HG03039 (cell line): ENCODE measurements at regions not wholly inside any gene's neighbourhood (a gene's known extent, or its start where the extent isn't known, plus 50 kb on each side); places are given as distances from the start of the nearest gene placed in this dataset.

Experiments used
- ATAC-seq: cut with Tn5 transposase; IDR thresholded peaks from one replicate; pipeline ENCODE4 v1.9.1; 2021; ENCODE audit warnings: mild to moderate bottlenecking, moderate library complexity; ENCODE audit not compliant: unreplicated experiment

DNA sequence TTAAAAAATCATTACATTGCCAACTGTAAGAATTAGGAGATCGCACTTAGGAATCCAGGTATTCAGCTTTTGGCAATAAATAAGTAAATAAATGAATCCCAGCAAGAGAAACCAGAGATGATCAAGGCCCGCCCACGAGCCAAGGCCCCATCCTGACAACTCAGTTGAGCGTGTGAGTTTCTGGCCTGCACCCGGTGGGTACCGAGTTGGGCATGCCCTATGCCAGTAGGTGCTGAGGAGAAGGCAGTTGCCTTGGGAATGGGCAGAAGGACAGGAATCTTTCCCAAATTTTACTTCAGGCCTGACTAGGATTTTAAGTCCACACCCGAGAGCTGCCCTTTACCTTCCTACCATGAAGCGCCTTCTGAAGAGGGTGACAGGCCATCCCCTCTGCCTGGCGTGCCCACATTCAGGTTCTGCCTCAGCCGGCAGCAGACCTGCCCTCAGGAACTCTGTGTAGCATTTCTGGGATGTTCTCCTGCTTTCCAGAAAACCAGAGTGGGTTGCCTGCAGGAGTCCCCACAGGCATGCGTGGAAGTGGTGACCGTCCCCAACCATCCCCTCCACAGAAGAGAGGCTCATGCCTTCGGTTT lies 99.3 kb upstream of the ALDH1A3 start:
- ATAC-seq, result no peak

GRCh38 chr15:100781061-100781960 lies 98.3 kb upstream of the ALDH1A3 start:
- no peak for ATAC-seq

- no peak for ATAC-seq
Observed at GRCh38 chr15:100781961-100782530, 97.6 kb upstream of the ALDH1A3 start.

DNA sequence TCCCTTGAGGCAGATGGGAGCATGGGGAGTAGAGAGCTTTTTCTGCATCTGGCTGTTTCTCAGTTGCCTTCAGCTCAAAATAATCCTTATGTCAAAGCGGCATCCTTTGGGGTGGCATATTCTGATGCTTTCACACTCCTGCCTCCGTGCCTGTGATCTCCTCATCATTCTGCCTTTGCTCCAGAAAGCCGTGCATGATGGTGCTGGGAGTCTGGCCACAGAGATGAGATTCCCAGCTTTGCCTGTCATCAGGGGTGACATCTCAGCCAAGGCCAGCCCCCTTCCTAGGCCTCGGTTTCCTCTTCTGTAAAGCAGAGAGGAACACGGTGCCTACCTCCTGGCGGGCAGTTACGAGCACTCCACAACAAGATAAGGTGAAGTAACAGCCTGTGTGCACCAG lies 96.3 kb upstream of the ALDH1A3 start:
- ATAC-seq, result no peak

DNA sequence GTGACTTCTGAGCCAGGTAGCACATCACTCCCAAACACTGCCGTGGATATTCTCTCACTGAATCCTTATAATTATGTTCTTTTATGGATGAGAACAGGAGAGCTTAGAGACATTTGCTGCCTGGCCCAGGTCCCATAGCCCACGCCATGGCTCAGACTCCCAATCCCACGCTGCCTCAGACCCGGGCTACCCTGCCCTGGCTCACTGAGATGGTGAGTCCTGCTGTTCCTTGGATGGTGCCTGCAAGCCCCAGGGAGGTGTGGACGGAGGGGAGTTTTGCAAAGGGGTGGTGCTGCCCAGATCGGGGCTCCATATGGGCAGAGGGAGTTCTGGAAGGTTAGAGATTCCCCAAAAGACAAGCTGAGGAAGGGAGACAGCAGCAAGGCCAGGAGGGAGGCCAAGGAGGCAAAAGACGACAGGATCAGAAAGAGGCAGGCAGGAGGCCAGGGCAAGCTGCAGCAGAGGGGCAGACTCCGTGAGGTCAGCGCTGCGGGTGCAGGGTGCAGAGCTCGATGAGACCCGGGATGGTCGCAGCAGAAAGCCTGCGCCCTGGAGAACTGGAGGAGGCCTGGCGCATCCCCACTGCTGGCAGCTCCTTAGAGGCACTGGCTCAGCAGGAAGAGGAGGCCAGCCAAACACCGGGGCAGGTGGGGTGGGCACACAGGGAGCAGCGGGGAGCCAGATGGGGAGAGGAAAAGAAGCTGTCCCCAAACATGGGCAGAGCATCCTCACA lies 95.7 kb upstream of the ALDH1A3 start:
- ATAC-seq, result no peak

GRCh38 chr15:100784493-100785180 lies 95.0 kb upstream of the ALDH1A3 start:
- no peak for ATAC-seq

- no peak for ATAC-seq
Observed at GRCh38 chr15:100785181-100786138, 94.2 kb upstream of the ALDH1A3 start.

DNA sequence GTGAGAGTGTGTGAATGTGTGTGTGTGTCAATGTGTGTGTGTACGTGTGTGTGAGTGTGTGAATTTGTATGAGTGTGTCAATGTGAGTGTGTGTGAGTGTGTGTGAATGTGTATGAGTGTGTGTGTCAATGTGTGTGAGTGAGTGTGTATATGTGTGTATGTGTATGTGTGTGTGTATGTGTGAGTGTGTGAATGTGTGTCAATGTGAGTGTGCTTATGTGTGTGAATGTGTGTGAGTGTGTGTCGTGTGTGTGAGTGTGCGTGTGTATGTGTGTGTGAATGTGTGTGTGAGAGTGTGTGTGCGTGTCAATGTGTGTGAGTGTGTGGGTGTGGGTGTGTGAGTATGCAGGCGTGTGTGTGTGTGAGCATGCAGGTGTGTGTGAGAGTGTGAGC lies 93.5 kb upstream of the ALDH1A3 start:
- ATAC-seq, result no peak

DNA sequence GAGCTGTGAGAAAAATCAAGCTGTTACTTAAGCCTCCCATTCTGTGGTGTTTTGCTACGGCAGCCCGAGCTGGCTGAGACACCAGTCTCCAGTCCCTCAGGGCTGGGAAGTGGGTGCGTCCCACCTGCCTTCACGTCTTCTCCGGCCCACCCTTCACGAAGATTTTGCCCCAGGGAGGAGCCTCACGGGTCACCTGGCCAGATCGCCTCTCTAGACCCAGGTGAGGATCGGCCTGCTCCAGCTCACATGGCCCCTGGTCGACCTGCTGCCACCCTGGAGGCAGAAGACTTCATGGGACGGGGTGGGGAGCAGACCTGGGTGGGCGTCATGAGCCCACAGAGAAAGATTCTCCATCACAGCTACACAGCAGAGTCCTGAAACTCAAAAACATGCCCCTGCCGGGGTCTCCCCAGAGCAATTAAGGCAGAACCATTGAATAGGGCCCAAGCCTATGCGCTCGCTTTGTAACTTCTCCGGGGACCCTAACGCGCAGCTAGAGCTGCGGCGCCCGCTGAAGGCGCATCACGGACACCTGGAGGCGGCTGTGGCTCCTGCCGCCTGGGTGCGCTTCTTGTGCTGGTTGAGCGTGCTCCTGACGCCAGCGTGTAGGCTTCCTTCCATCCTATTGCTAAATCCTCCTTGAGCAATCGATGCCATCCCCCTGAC lies 92.6 kb upstream of the ALDH1A3 start:
- no peak for ATAC-seq

GRCh38 chr15:100787567-100788417 lies 91.8 kb upstream of the ALDH1A3 start:
- ATAC-seq, result no peak

GRCh38 chr15:100788418-100789105 lies 91.1 kb upstream of the ALDH1A3 start:
- ATAC-seq, result no peak

GRCh38 chr15:100790786-100791265 lies 88.8 kb upstream of the ALDH1A3 start:
- ATAC-seq, result no peak

GRCh38 chr15:100794008-100794407 lies 85.6 kb upstream of the ALDH1A3 start:
- no peak for ATAC-seq

GRCh38 chr15:100801256-100801900 lies 78.3 kb upstream of the ALDH1A3 start:
- no peak for ATAC-seq

- no peak for ATAC-seq
Observed at GRCh38 chr15:100802421-100803170, 77.0 kb upstream of the ALDH1A3 start.

DNA sequence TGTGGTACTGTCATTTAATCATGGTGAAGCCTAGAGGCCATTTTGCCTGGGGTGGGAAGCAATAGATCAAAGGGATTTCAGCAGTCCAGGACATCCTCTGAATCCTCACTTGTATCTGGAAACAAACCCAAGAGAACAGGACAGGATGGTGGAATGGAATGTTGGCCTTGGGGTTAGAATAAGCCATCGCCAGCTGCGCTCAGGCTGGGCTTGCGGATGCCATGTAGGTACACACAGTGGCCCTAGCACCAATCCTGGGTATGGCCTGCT lies 76.5 kb upstream of the ALDH1A3 start:
- no peak for ATAC-seq

- no peak for ATAC-seq
Observed at GRCh38 chr15:100806157-100806556, 73.5 kb upstream of the ALDH1A3 start.
